GM18498 (cell line): ENCODE measurements at regions not wholly inside any gene's neighbourhood (a gene's known extent, or its start where the extent isn't known, plus 50 kb on each side); places are given as distances from the start of the nearest gene placed in this dataset.

Experiments
- ATAC-seq: cut with Tn5 transposase; IDR thresholded peaks from one replicate; pipeline ENCODE4 v1.9.1; 2021; ENCODE audit warnings: mild to moderate bottlenecking, moderate library complexity; ENCODE audit not compliant: unreplicated experiment

- no peak for ATAC-seq
These were observed 230.3 kb downstream of the SUDS3 start for GRCh38 chr12:118606690-118607089.

DNA sequence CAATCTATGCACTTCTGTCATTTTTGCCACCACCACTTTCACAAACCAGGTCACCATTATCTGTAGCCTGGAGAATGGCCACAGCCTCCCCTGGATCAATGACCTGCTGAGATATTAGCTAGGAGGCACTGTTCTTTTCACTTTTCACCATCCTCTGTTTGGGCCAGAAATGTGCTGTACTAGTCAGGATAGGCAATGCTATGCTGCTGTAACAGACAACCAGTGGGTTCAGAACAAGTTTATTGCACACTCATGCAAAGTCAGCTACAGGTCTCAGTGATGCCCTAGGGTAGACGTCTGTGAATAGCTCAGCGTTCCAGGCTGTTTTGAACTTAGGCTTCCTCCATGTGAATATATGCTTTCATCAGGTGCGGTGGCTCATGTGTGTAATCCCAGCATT is 231.5 kb downstream of the SUDS3 start:
- no peak for ATAC-seq

DNA sequence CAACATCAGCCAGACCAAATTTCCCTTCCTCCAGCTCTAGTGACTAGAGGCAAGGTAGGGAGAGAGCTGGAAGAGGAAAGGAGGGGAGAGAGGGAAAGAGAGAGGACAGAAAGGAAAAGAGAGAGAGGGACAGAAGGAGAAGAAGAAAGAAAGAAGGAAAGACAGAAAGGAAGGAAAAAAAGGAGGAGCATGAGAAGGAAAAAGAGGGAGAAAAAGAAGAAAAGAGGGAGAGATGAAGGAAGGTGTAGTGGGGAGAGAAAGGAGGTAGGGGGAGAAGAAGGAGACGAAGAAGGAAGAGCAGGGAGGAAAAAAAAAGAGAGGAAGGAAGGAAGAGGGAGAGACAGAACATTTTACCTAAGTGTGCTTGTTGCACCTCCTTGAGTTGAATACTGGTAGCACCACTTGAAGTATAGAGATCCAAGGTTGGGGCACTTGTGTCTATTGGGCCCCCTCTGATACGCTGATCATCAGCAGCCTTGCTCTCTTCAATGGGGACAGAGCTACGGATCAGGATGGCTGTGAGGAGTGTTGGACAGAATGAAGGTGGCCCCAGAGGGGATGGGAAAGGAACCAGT is 232.5 kb downstream of the SUDS3 start:
- ATAC-seq = no peak

DNA sequence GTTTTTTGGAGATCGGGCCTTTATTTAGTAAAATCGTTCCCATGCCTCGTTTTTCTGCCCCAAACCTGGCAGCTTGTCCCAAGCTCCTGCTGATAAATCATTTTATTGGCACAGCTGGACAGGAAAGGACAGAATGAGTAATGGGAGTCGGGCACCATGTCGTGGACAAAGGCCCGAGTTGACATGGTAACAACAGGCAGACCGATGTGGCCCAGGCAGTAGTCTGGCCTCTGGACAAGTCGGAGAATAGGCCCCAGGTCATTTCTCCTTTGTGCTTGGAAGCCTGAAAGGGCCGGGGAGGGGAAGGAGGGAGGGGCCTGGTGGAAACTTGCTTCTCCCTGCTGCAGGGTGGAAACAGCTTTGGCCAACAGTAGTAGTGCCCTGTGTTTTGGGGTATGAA is 234.9 kb downstream of the SUDS3 start:
- no peak for ATAC-seq

DNA sequence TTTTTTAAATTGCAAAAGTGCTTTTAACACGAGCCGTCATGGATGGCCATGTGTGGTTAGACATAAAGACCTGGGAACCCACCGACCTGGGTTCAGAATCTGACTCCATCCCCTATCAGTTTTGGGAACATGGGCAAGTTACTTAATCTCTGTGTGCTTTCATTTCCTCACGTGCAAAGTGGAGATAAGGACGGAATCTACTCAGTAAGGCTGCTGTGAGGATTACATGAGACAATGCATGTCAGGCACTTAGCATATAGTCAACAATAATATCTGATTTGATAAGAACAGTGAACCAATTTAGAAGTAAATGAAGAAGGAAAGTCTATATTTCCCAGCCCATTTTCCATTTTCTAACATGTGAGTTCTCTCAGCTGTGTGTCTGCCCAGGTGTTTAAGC is 235.4 kb downstream of the SUDS3 start:
- no peak for ATAC-seq

- no peak for ATAC-seq
These were observed 241.5 kb downstream of the SUDS3 start for GRCh38 chr12:118617611-118618450.

DNA sequence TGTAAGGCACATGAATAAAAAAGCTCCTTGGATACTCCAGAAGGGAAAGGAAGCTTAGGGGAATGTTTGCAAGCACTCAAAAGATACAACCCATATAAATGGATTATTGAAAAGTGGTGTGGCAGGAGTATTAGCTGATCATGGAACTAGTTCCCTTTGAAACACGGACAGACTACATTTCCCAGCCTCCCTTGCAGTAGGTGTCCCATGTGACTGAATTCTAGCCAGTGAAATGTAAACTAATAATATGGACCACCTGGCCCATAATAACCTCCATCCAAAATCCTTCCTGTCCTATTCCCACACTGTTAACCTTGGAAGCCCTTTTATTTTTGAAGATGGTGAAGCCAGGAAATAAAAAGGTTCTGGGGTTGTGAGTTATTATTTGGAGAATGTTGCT is 242.3 kb downstream of the SUDS3 start:
- ATAC-seq = no peak

DNA sequence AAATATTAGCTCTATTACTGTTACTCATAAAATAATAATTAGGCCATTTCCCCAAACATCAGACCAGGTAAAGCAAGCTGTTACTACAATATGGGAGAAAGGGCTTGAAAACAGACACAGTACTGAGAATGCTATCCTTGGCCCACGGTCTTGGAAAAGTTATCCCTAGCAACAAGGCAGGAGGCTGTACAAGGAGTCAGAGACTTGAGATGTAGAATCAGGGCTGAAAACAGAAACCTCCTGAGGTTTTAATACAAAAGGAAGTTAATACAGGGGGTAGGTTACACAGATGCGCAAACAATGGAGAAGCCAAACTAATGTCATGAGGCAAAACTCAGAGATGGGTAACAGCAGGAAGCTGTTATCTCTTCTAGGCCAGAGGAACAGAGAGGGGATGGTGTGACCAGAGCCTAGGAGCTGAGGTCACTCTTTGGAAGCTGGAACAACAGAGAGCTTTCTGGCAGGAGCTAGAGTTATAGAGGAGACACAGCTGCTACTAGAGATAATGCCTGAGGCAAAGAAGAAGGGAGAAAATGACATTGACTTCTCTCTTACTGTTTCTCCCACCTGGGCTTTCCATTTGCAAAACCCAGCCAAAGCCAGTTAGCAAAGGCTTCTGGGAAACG is 248.8 kb downstream of the SUDS3 start:
- no peak for ATAC-seq

- no peak for ATAC-seq
These were observed 256.7 kb downstream of the SUDS3 start for GRCh38 chr12:118633071-118633470.

- ATAC-seq = no peak
These were observed 258.9 kb downstream of the SUDS3 start for GRCh38 chr12:118635276-118635675.

DNA sequence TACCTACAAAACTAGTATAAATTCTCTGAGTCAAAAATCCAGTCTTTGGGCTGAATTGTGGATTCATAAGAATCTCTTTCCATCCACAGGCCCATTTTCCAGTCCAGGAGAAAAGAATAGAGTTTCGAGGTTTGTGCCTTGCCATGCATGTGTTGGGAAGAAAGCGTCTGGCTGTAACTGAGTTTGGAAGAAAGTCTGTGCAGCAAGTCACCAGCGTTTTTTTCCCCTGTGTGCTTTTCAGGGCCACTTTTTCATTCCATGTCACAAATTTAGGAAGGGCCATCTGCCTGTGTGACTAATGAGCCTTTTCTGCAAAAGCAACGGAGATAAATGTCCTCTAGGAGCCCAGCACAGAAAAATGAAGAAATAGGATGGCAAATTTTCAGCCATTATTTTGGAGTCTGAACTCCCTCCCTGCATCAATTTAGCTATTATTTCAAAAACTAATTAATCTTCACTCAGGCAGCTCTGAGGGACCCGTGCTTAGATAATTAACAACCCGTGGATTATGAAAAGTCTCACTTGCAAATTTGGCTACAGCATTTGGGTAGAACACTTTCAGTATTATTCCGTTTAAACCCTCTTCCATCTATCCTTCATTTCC is 261.5 kb downstream of the SUDS3 start:
- ATAC-seq = no peak

DNA sequence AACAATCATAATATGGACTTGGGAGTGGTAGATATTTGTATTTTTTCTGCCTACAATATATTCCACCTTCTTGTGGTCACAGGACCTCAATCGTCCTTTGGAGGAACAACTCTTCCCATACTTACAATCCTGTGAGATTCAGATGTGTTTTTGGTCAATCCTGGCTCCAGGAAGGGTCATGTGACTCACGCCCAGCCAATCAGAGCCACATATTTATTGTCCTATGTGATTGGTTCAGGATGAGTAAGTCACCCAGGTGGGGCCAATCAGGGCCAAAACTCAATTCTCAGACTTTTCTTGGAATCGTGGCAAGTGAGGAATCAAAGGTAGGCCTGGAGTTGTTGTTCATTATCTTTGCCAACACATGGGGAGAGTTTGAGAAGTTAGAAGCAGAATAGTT is 264.9 kb downstream of the SUDS3 start:
- no peak for ATAC-seq

- ATAC-seq = no peak
These were observed 268.9 kb downstream of the SUDS3 start for GRCh38 chr12:118645219-118645618.

- ATAC-seq = no peak
These were observed 273.6 kb downstream of the SUDS3 start for GRCh38 chr12:118649765-118650585.

- ATAC-seq = no peak
These were observed 274.2 kb downstream of the SUDS3 start for GRCh38 chr12:118650586-118650960.

DNA sequence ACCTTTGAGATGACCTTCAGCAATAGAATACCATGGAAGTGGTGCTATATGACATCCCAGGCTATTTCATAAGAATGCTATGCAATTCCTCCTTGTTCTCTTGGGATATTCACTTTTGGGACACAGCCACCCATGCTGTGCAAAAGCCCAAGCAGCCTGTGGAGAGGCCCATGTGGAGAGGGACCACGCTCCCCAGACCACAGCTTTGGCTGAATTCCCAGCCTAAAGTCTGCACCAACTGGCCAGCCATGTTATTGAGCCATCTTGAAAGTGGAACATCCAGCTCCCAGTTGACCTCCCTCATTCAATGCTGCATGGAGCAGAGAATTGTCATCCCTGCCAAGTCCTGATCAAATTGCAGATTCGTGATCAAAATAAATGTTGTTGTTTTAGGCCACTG is 275.1 kb downstream of the SUDS3 start:
- no peak for ATAC-seq

GRCh38 chr12:118655588-118655987 is 279.2 kb downstream of the SUDS3 start:
- no peak for ATAC-seq

DNA sequence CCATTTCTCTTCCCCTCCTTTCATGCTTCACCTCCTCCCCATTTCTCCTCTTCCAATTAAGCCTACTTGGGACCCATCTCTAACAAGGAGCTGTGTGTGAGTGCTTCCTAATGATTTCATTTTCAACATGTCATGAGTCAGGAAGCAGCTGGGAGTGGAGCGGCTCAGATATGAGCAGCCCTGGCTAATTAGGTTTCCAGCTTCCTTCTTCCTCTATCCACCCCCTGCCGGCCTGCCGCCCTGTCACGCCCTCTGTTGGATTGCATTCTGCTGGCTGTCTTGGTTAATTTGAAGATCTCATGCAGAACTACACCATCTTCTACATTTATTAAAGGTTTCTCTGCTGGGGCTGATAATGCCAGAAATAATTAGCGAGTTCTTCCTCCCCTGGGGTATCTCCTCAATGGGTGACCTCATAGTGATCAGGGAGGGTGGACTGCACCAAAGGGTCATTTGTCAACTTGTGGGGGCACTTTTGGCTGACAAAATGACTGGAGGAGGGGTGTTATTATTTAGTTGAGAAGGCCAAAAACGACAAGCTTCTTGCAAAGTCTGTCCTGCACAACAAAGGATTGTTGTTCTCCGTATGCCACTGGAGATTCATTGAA is 300.9 kb upstream of the SRRM4 start:
- no peak for ATAC-seq

GRCh38 chr12:118682656-118683055 is 298.7 kb upstream of the SRRM4 start:
- ATAC-seq = no peak

GRCh38 chr12:118685983-118686607 is 295.2 kb upstream of the SRRM4 start:
- no peak for ATAC-seq
